ENCODE measurements at regions not wholly inside any gene's neighbourhood (a gene's known extent, or its start where the extent isn't known, plus 50 kb on each side); places are given as distances from the start of the nearest gene placed in this dataset.

- TF ChIP-seq, protein P1, sequence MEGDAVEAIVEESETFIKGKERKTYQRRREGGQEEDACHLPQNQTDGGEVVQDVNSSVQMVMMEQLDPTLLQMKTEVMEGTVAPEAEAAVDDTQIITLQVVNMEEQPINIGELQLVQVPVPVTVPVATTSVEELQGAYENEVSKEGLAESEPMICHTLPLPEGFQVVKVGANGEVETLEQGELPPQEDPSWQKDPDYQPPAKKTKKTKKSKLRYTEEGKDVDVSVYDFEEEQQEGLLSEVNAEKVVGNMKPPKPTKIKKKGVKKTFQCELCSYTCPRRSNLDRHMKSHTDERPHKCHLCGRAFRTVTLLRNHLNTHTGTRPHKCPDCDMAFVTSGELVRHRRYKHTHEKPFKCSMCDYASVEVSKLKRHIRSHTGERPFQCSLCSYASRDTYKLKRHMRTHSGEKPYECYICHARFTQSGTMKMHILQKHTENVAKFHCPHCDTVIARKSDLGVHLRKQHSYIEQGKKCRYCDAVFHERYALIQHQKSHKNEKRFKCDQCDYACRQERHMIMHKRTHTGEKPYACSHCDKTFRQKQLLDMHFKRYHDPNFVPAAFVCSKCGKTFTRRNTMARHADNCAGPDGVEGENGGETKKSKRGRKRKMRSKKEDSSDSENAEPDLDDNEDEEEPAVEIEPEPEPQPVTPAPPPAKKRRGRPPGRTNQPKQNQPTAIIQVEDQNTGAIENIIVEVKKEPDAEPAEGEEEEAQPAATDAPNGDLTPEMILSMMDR (IDR thresholded peaks at IDR 0.05; ENCODE audit: insufficient read depth, low read length, poor library complexity, severe bottlenecking): no peak
- TF ChIP-seq EZH2phosphoT487 (conservative IDR thresholded peaks at IDR 0.05; ENCODE audit: low read length): no peak
Measured at GRCh38 chr13:91050970-91051369, 296.5 kb upstream of the MIR17HG start.
